ENCODE measurements at regions not wholly inside any gene's neighbourhood (a gene's known extent, or its start where the extent isn't known, plus 50 kb on each side); places are given as distances from the start of the nearest gene placed in this dataset.
"Not testable (repeated sequence)": the region's sequence is repeated elsewhere in the genome, so short reads cannot be mapped to it uniquely, and the experiment has no call there.

DNA sequence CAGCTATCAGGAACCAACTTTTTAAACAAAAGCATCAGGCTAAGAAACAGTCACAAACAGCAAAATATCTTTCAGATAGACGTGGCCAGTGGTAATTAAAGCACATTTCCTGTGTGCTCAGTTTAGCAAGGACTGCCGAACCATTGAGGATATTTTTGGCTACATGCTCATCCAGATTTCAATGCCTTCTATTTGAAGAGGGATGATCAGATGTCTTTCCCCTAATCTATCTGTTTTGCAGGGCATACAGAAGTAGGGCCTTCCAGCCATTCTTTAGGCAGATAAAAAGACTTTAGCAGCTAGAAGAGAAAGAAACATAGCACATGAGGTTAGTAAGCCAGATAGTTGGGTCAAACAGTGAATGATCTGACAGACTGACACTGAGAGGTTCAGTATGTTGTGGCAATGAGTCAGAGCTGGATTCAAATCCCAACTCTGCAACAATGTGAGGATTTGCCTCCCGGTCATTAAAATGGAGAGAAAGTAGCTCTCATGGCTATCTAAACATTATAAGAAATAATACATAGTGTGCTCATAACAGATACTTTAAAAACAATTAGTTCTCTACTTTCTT lies 100.0 kb upstream of the PRKG2 start:
- DNase-seq (ENCODE audit: low read depth) = peak; percentile 52

GRCh38 chr4:81314196-81314896 lies 99.3 kb upstream of the PRKG2 start:
- DNase-seq (ENCODE audit: low read depth) = peak; percentile 60

GRCh38 chr4:81307991-81308390 lies 93.0 kb upstream of the PRKG2 start:
- DNase-seq (ENCODE audit: low read depth) = no peak

- no peak for DNase-seq (ENCODE audit: low read depth)
These were observed 89.8 kb upstream of the PRKG2 start for GRCh38 chr4:81304871-81305270.

GRCh38 chr4:81300352-81300751 lies 85.3 kb upstream of the PRKG2 start:
- DNase-seq (ENCODE audit: low read depth) = not testable (repeated sequence)

DNA sequence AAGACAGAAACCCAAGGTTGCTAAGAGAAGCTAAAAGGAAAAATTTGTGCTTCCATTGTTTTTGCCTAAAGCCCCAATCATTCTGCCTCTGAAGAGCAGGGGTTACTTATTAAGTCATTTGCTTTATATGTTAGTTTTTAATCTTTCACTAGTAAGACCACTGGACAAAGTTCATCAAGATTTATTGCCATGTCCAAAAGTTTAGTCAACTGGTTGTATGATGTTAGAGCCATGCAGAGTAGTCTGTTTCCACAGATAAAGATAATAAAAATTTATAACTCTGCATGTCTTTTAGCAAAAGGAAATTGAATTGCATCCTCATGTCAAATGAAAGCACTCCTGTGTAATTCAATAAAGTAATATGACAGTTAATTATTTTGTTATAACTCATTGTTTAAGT lies 75.8 kb upstream of the PRKG2 start:
- DNase-seq (ENCODE audit: low read depth) = no peak

- DNase-seq (ENCODE audit: low read depth) = no peak
These were observed 72.1 kb upstream of the PRKG2 start for GRCh38 chr4:81287101-81287500.

GRCh38 chr4:81282131-81282530 lies 67.1 kb upstream of the PRKG2 start:
- no peak for DNase-seq (ENCODE audit: low read depth)

DNA sequence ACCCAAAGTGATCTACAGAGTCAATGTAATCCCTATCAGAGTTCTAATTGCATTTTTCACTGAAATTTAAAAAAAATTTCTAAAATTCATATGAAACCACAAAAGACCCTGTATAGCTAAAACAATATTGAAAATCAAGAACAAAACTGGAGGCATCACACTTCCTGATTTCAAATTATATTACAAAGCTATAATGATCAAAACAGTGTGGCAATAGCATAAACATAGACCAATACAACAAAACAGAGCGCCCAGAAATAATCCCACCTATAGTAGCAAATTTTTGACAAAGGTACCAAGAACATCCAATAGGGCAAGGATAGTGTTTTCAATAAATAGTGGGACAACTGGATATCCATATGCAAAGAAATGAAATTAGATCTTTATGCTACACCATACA lies 59.4 kb upstream of the PRKG2 start:
- DNase-seq (ENCODE audit: low read depth) = no peak

DNA sequence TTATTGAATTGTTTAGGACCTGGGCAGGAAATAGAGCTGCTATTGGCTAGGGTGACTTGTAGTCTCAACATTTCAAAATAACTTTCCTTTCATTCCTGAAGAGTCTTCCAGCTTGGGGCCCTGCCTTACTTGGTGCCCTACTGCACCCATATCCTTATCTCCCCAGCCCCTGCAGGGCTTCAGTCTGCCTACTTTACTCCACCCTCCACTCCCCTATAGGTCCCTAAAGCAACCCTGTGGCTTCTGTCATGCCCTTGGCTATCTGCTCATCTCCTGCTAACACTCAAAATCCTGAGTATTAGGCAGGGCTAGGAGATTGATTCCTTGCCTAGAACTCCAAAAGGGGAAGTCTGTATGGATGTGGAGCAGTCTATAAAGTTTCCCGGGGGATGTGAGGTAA lies 57.6 kb upstream of the PRKG2 start:
- no peak for DNase-seq (ENCODE audit: low read depth)

All from EH (cell line).